H1 (cell line): ENCODE measurements at regions not wholly inside any gene's neighbourhood (a gene's known extent, or its start where the extent isn't known, plus 50 kb on each side); places are given as distances from the start of the nearest gene placed in this dataset.

Source experiments
- CTCF ChIA-PET: fragments of 300-600 bp; sonication (Branson Sonifier 250); formaldehyde crosslinking; loops from one replicate; lab custom pipeline; 2021; ENCODE audit not compliant: partially characterized antibody; lab: Charles Lee
- POLR2A ChIA-PET: fragments of 300-600 bp; sonication (Branson Sonifier 250); formaldehyde crosslinking; loops from one replicate; lab custom pipeline; 2021; ENCODE audit warnings: inconsistent platforms; ENCODE audit not compliant: partially characterized antibody; lab: Charles Lee
- DNase-seq, 2 experiments: peaks; one replicate each; pipeline versions ENCODE4 v3.0.0 to v3.0.0-alpha.2; 2010 to 2022; ENCODE audit warnings: low spot score in 2 of 2, low read depth in 1 of 2, mixed read lengths in 1 of 2
- FAIRE-seq: peaks from 2 replicates; lab custom pipeline; 2011; peaks lifted over from hg19 to GRCh38; lab: Jason Lieb, UNC
- H2AFZ ChIP-seq: 2 replicates; pipeline ENCODE4 v1.8.1; 2012; ENCODE audit warnings: low read length, inconsistent platforms
- H2AK5ac ChIP-seq: 2 replicates; pipeline ENCODE4 v1.6.1; 2013; ENCODE audit warnings: low read depth, low read length
- H2BK120ac ChIP-seq: replicated peaks from 2 replicates; pipeline ENCODE3; 2013; ENCODE audit warnings: low read depth, low read length, inconsistent platforms
- H2BK12ac ChIP-seq: 2 replicates; pipeline ENCODE4 v1.6.1; 2013; ENCODE audit warnings: low read depth, low read length
- H2BK15ac ChIP-seq: 2 replicates; pipeline ENCODE4 v1.6.1; 2013; ENCODE audit warnings: low read length
- H2BK20ac ChIP-seq: 2 replicates; pipeline ENCODE4 v1.6.1; 2013; ENCODE audit warnings: low read length
- H2BK5ac ChIP-seq: 2 replicates; pipeline ENCODE4 v1.6.1; 2013; ENCODE audit warnings: low read depth, low read length
- H3K14ac ChIP-seq: 2 replicates; pipeline ENCODE4 v1.6.1; 2013; ENCODE audit warnings: inconsistent platforms; ENCODE audit not compliant: insufficient read length
- H3K18ac ChIP-seq: 2 replicates; pipeline ENCODE4 v1.6.1; 2013; ENCODE audit warnings: low read length; ENCODE audit errors: extremely low read depth
- H3K23ac ChIP-seq: 2 replicates; pipeline ENCODE4 v1.6.1; 2013; ENCODE audit warnings: inconsistent platforms; ENCODE audit not compliant: insufficient read length
- H3K23me2 ChIP-seq: 2 replicates; pipeline ENCODE4 v1.6.1; 2013; ENCODE audit warnings: low read depth, low read length
- H3K27ac ChIP-seq: 2 replicates; pipeline ENCODE4 v1.6.1; 2011; ENCODE audit warnings: low read depth, low read length, inconsistent platforms
- H3K27me3 ChIP-seq, 4 experiments: replicated peaks in 1 of 4; 1 replicate in 1 of 4; 2 replicates in 3 of 4; pipeline versions ENCODE4 v1.6.1 to v1.8.1; 2011 to 2013; ENCODE audit warnings: low read length in 3 of 4, mild to moderate bottlenecking in 3 of 4, inconsistent platforms in 2 of 4, mixed read lengths in 2 of 4, moderate library complexity in 1 of 4; ENCODE audit not compliant: control insufficient read depth in 3 of 4, insufficient read depth in 3 of 4; ENCODE audit errors: extremely low read depth in 1 of 4
- H3K36me3 ChIP-seq, 4 experiments: 2 replicates each; pipeline versions ENCODE4 v1.6.1 to v1.8.1; 2011 to 2013; ENCODE audit warnings: mild to moderate bottlenecking in 4 of 4, low read length in 3 of 4, moderate library complexity in 2 of 4, control low read depth in 1 of 4, inconsistent platforms in 1 of 4; ENCODE audit not compliant: insufficient read depth in 4 of 4, control insufficient read depth in 2 of 4
- H3K4ac ChIP-seq: replicated peaks from 2 replicates; pipeline ENCODE3; 2013; ENCODE audit warnings: low read length, low read depth, mixed read lengths, inconsistent platforms; ENCODE audit not compliant: insufficient read length
- H3K4me1 ChIP-seq, 4 experiments: replicated peaks in 1 of 4; 1 replicate in 1 of 4; 2 replicates in 3 of 4; pipeline versions ENCODE4 v1.6.1 to v1.8.1; 2011 to 2013; ENCODE audit warnings: low read length in 3 of 4, inconsistent platforms in 2 of 4, mixed read lengths in 1 of 4; ENCODE audit not compliant: insufficient read depth in 4 of 4, control insufficient read depth in 3 of 4
- H3K4me2 ChIP-seq, 2 experiments: 2 replicates each; pipeline versions ENCODE4 v1.6.1 to v1.8.1; 2011 to 2013; ENCODE audit warnings: low read depth in 2 of 2, low read length in 2 of 2, control low read depth in 1 of 2, inconsistent platforms in 1 of 2, mild to moderate bottlenecking in 1 of 2; ENCODE audit not compliant: insufficient read depth in 1 of 2
- H3K4me3 ChIP-seq, 4 experiments: fragments of 200-600, 300-600 bp in 1 of 4; sonication (generic), shearing (Covaris generic), sonication (Bioruptor Twin) in 1 of 4; 2 replicates each; pipeline versions ENCODE4 v1.5.1 to v1.8.1; 2011 to 2016; ENCODE audit warnings: low read length in 4 of 4, low read depth in 3 of 4, control low read depth in 2 of 4, inconsistent platforms in 2 of 4, mild to moderate bottlenecking in 2 of 4, mixed read lengths in 1 of 4, moderate library complexity in 1 of 4; ENCODE audit not compliant: insufficient read depth in 2 of 4; ENCODE audit errors: extremely low read depth in 1 of 4
- H3K56ac ChIP-seq: replicated peaks from 2 replicates; pipeline ENCODE3; 2013; ENCODE audit warnings: low read depth, mild to moderate bottlenecking, mixed read lengths, low read length, inconsistent platforms; ENCODE audit not compliant: insufficient read length
- H3K79me1 ChIP-seq: 2 replicates; pipeline ENCODE4 v1.6.1; 2013; ENCODE audit warnings: low read depth, low read length, control low read depth
- H3K79me2 ChIP-seq, 2 experiments: 2 replicates each; pipeline versions ENCODE4 v1.6.1 to v1.8.1; 2012 to 2013; ENCODE audit warnings: low read length in 2 of 2, mild to moderate bottlenecking in 2 of 2, inconsistent platforms in 1 of 2; ENCODE audit not compliant: insufficient read depth in 2 of 2, control insufficient read depth in 1 of 2
- H3K9ac ChIP-seq, 4 experiments: replicated peaks in 1 of 4; 1 replicate in 1 of 4; 2 replicates in 3 of 4; pipeline versions ENCODE4 v1.6.1 to v1.8.1; 2011 to 2013; ENCODE audit warnings: low read depth in 3 of 4, low read length in 3 of 4, control low read depth in 2 of 4, mild to moderate bottlenecking in 2 of 4, moderate library complexity in 2 of 4, inconsistent platforms in 1 of 4; ENCODE audit errors: extremely low read depth in 1 of 4
- H3K9me3 ChIP-seq, 2 experiments: 2 replicates each; pipeline versions ENCODE4 v1.6.1 to v1.8.1; 2012 to 2013; ENCODE audit warnings: mild to moderate bottlenecking in 2 of 2, moderate library complexity in 2 of 2, control low read depth in 1 of 2, inconsistent platforms in 1 of 2, low read depth in 1 of 2, low read length in 1 of 2, mixed read lengths in 1 of 2; ENCODE audit not compliant: insufficient read depth in 2 of 2
- H4K20me1 ChIP-seq, 2 experiments: replicated peaks in 1 of 2; 2 replicates each; pipeline versions ENCODE3 to v1.8.1; 2011 to 2013; ENCODE audit warnings: inconsistent platforms in 2 of 2, low read length in 2 of 2, mild to moderate bottlenecking in 1 of 2; ENCODE audit not compliant: insufficient read depth in 2 of 2, control insufficient read depth in 1 of 2
- H4K5ac ChIP-seq: 2 replicates; pipeline ENCODE4 v1.6.1; 2013; ENCODE audit warnings: low read length, low read depth, mixed read lengths, inconsistent platforms; ENCODE audit not compliant: insufficient read length
- H4K8ac ChIP-seq: 2 replicates; pipeline ENCODE4 v1.8.0; 2013; ENCODE audit warnings: mild to moderate bottlenecking, moderate library complexity, low read length, inconsistent platforms; ENCODE audit not compliant: insufficient read depth; ENCODE audit errors: extremely low read depth
- H4K91ac ChIP-seq: replicated peaks from 2 replicates; pipeline ENCODE3; 2013; ENCODE audit warnings: low read length, mixed read lengths, inconsistent platforms; ENCODE audit not compliant: insufficient read length
- ATF3 ChIP-seq: IDR thresholded peaks from 2 replicates; pipeline ENCODE4 v1.6.1; 2011; ENCODE audit warnings: low read depth, mild to moderate bottlenecking, low read length; ENCODE audit not compliant: insufficient read depth
- EP300 ChIP-seq, 2 experiments: IDR thresholded peaks; 1 replicate in 1 of 2; 2 replicates in 1 of 2; pipeline ENCODE4 v1.6.1; 2011 to 2012; ENCODE audit warnings: low read depth in 2 of 2, low read length in 2 of 2, mild to moderate bottlenecking in 2 of 2, borderline replicate concordance in 1 of 2, inconsistent platforms in 1 of 2, moderate library complexity in 1 of 2
- JUND ChIP-seq: IDR thresholded peaks from 2 replicates; pipeline ENCODE4 v1.6.1; 2011; ENCODE audit warnings: mild to moderate bottlenecking, improper control_type of control experiment, low read length
- KDM1A ChIP-seq: fragments of 200-600, 300-600 bp; sonication (generic); IDR thresholded peaks from 2 replicates; pipeline ENCODE4 v1.7.1; 2016; ENCODE audit warnings: mild to moderate bottlenecking, low read length, borderline replicate concordance
- MAX ChIP-seq: IDR thresholded peaks from 2 replicates; pipeline ENCODE4 v1.6.1; 2012; ENCODE audit warnings: inconsistent platforms
- SP2 ChIP-seq: IDR thresholded peaks from 2 replicates; pipeline ENCODE4 v1.6.1; 2012; ENCODE audit warnings: mild to moderate bottlenecking, low read length, inconsistent platforms
- WGBS, 2 experiments: shearing (Covaris generic) in 1 of 2; methylation state at CpG; one replicate each; pipeline versions ENCODE4 v1.1.6 to v1.1.7; 2013 to 2015; ENCODE audit warnings: low lambda C conversion rate in 2 of 2, mixed read lengths in 2 of 2, inconsistent platforms in 1 of 2, low coverage in 1 of 2, missing lambda C conversion rate in 1 of 2; ENCODE audit not compliant: insufficient replicate concordance in 2 of 2, insufficient coverage in 1 of 2, insufficient read length in 1 of 2; ENCODE audit errors: extremely low coverage in 1 of 2, missing lambda C conversion rate in 1 of 2; 5-methylcytosine and 5-hydroxymethylcytosine counted together
- TF ChIP-seq, protein P1 (sequence below): IDR thresholded peaks from 2 replicates; pipeline ENCODE4 v1.6.1; 2011; ENCODE audit warnings: low read length, improper control_type of control experiment

GRCh38 chr5:167709625-167710024 is 581.8 kb upstream of the WWC1 start:
- ChIA-PET CTCF (interaction anchor here (1.3 to 5.7 kb wide), 3 partner anchors 13 to 308 kb away, joined by 3 to 24 read pairs (median 13); no protein-coding TSS in a partner anchor), POLR2A (no interaction called here)
- Histone ChIP-seq H3K4me3 (no peak overlapping the region), H3K4me1 (no peaks in the 10 kb centered on the region), H3K23me2 (no peaks in the 10 kb centered on the region), H3K27ac (no peak overlapping the region), H4K8ac (no peak overlapping the region), H3K14ac (no peak overlapping the region), H3K23ac (no peak overlapping the region), H3K18ac (no peak overlapping the region), H3K79me1 (no peaks in the 10 kb centered on the region; the same call in 1 of the 2 replicates), H2BK12ac (no peak overlapping the region), H2BK5ac (no peak overlapping the region), H2BK20ac (no peak overlapping the region), H3K4ac (no peak overlapping the region), H4K20me1 (no peaks in the 10 kb centered on the region), H3K4me2 (no peak overlapping the region), H2AK5ac (no peak overlapping the region), H3K9me3 (no peaks in the 10 kb centered on the region), H3K36me3 (no peaks in the 10 kb centered on the region), H2AFZ (no peak overlapping the region), H4K5ac (no peak overlapping the region), H3K79me2 (no peaks in the 10 kb centered on the region), H3K56ac (no peak overlapping the region), H2BK15ac (no peak overlapping the region), H3K27me3 (no peaks in the 10 kb centered on the region), H2BK120ac (no peak overlapping the region), H3K9ac (no peak overlapping the region), H4K91ac (no peak overlapping the region)
- no peak for DNase-seq
- no peak for FAIRE-seq
- WGBS, 2 experiments, result 92% methylated on average over 4 of the region's 4 CpGs; no CpG with 5 or more reads in 1 of the 2 experiments
- TF ChIP-seq EP300 (IDR thresholded peaks at IDR 0.05; ENCODE audit: borderline replicate concordance in 1 of 2, low read depth in 2 of 2, low read length in 2 of 2), result no peak
- no peak for TF ChIP-seq ATF3
- no peak for TF ChIP-seq MAX
- TF ChIP-seq KDM1A, result no peak
- no peak for TF ChIP-seq SP2
- TF ChIP-seq, protein P1, sequence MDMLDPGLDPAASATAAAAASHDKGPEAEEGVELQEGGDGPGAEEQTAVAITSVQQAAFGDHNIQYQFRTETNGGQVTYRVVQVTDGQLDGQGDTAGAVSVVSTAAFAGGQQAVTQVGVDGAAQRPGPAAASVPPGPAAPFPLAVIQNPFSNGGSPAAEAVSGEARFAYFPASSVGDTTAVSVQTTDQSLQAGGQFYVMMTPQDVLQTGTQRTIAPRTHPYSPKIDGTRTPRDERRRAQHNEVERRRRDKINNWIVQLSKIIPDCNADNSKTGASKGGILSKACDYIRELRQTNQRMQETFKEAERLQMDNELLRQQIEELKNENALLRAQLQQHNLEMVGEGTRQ, result no peak
- TF ChIP-seq JUND, result no peak
